Glutamatergic neuron (in vitro differentiated cells): ENCODE measurements at regions not wholly inside any gene's neighbourhood (a gene's known extent, or its start where the extent isn't known, plus 50 kb on each side); places are given as distances from the start of the nearest gene placed in this dataset.

Experiments used
- DNase-seq: peaks from one replicate; pipeline ENCODE4 v3.0.0; 2022
- H3K27ac Mint-ChIP-seq: one replicate; pipeline ENCODE4 v1.8.0; 2020; ENCODE audit warnings: mild to moderate bottlenecking, mixed read lengths, inconsistent platforms; ENCODE audit not compliant: unreplicated experiment
- H3K27me3 Mint-ChIP-seq: one replicate; pipeline ENCODE4 v1.8.0; 2020; ENCODE audit warnings: mild to moderate bottlenecking, moderate library complexity, mixed read lengths, inconsistent platforms; ENCODE audit not compliant: unreplicated experiment
- H3K36me3 Mint-ChIP-seq: one replicate; pipeline ENCODE4 v1.8.0; 2020; ENCODE audit warnings: mild to moderate bottlenecking, mixed read lengths, inconsistent platforms; ENCODE audit not compliant: unreplicated experiment
- H3K4me1 Mint-ChIP-seq: one replicate; pipeline ENCODE4 v1.8.0; 2020; ENCODE audit warnings: mild to moderate bottlenecking, low read depth, mixed read lengths, inconsistent platforms; ENCODE audit not compliant: unreplicated experiment
- H3K4me3 Mint-ChIP-seq: one replicate; pipeline ENCODE4 v1.8.0; 2020; ENCODE audit warnings: mild to moderate bottlenecking, mixed read lengths, inconsistent platforms; ENCODE audit not compliant: unreplicated experiment
- H3K9me3 Mint-ChIP-seq: one replicate; pipeline ENCODE4 v1.8.0; 2020; ENCODE audit warnings: mild to moderate bottlenecking, moderate library complexity, mixed read lengths, inconsistent platforms; ENCODE audit not compliant: unreplicated experiment
- CTCF ChIP-seq: fragments of 200-600 bp; sonication (generic); IDR thresholded peaks from one replicate; pipeline ENCODE4 v1.5.0; 2021; ENCODE audit not compliant: partially characterized antibody, unreplicated experiment

GRCh38 chr5:118195211-118195610, 793.1 kb downstream of the DTWD2 start:
- peak overlapping the region; percentile 32 for H3K4me3 Mint-ChIP-seq

GRCh38 chr5:118193194-118193905, 795.0 kb downstream of the DTWD2 start:
- peaks cover 8% of the 10 kb centered on the region for H3K4me1 Mint-ChIP-seq
- no peak overlapping the region for H3K27ac Mint-ChIP-seq
- H3K27me3 Mint-ChIP-seq, result peaks cover 2% of the 10 kb centered on the region
- TF ChIP-seq CTCF, result no peak
- H3K36me3 Mint-ChIP-seq, result no peaks in the 10 kb centered on the region
- H3K9me3 Mint-ChIP-seq, result no peaks in the 10 kb centered on the region
- no peak overlapping the region for H3K4me3 Mint-ChIP-seq
- no peak for DNase-seq

More at GRCh38 chr5:118195211-118195610, 793.1 kb downstream of the DTWD2 start:
- Mint-ChIP-seq H3K9me3 (no peaks in the 10 kb centered on the region), H3K27ac (peak overlapping the region; percentile 63), H3K4me1 (peaks cover 8% of the 10 kb centered on the region), H3K27me3 (peaks cover 2% of the 10 kb centered on the region), H3K36me3 (no peaks in the 10 kb centered on the region)
- DNase-seq, result no peak
- no peak for TF ChIP-seq CTCF

- Mint-ChIP-seq H3K27me3 (no peaks in the 10 kb centered on the region), H3K4me1 (no peaks in the 10 kb centered on the region), H3K9me3 (no peaks in the 10 kb centered on the region), H3K4me3 (no peak overlapping the region), H3K27ac (no peak overlapping the region), H3K36me3 (no peaks in the 10 kb centered on the region)
- DNase-seq, result no peak
- TF ChIP-seq CTCF, result no peak
Measured at GRCh38 chr5:118185018-118185417, 803.3 kb downstream of the DTWD2 start.

- Mint-ChIP-seq H3K9me3 (no peaks in the 10 kb centered on the region), H3K27ac (no peak overlapping the region), H3K4me3 (no peak overlapping the region), H3K4me1 (no peaks in the 10 kb centered on the region), H3K27me3 (no peaks in the 10 kb centered on the region), H3K36me3 (no peaks in the 10 kb centered on the region)
- DNase-seq, result no peak
- TF ChIP-seq CTCF, result no peak
Measured at GRCh38 chr5:118176146-118176545, 812.2 kb downstream of the DTWD2 start.

GRCh38 chr5:118174671-118175070, 813.7 kb downstream of the DTWD2 start:
- no peaks in the 10 kb centered on the region for H3K4me1 Mint-ChIP-seq
- no peaks in the 10 kb centered on the region for H3K9me3 Mint-ChIP-seq
- no peak for TF ChIP-seq CTCF
- no peaks in the 10 kb centered on the region for H3K36me3 Mint-ChIP-seq
- DNase-seq, result no peak
- H3K4me3 Mint-ChIP-seq, result no peak overlapping the region
- no peak overlapping the region for H3K27ac Mint-ChIP-seq
- no peaks in the 10 kb centered on the region for H3K27me3 Mint-ChIP-seq
